GM19397 (cell line): ENCODE measurements at regions not wholly inside any gene's neighbourhood (a gene's known extent, or its start where the extent isn't known, plus 50 kb on each side); places are given as distances from the start of the nearest gene placed in this dataset.

Experiments used
- ATAC-seq: cut with Tn5 transposase; IDR thresholded peaks from one replicate; pipeline ENCODE4 v1.9.1; 2021; ENCODE audit warnings: mild to moderate bottlenecking, moderate library complexity; ENCODE audit not compliant: unreplicated experiment

DNA sequence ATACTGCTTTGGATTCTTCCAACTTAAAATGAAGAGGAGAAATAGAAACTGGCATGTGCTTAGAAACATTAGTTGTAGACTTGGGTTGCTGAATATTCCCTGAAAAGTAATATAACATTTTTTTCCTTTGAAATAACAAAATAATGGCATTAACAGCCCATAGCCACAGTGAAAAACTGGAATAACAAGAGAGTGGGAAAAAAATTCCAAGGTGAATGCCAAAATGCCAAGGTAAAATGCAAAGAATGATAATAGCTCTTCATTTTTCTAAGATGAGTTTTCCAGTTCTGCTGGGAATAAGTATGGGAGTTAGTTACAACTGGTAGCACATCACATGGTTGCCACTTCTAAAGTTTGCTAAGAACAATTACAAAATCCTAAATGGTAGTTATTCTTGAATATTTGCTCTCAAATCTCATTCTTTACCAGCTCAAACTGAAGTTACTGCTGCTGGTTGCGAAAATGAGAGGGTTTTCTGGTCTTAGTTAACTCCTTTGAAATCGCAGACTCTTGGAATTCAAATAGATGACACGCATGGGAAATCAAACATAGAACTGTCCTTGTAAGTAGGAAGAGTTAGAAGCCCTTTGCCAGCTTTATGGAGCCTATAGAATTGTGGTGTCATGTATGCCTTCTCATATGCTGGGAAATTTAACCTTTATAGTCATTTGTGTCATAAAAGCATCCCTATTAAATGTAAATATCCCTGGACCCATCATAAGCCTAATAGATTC is 165.0 kb upstream of the DCN start:
- ATAC-seq, result no peak

DNA sequence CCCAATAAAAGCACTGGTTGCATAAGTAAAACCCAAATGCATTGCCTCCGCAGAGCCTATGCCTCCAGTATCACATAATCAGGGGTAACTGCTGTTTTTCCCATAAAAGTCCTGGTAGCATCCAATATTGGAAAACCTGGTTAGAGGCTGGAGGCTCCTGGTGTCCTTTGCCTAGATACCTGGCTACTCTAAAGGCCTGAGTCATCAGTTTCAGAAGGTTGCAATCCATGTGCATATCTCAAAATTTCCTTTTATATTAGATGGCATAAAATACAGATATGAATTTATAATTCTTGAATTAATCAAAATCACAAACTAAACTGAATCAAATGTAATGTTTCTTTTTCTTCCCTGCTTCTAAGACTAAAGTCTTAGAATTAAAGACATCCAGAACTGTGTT is 164.2 kb upstream of the DCN start:
- no peak for ATAC-seq

DNA sequence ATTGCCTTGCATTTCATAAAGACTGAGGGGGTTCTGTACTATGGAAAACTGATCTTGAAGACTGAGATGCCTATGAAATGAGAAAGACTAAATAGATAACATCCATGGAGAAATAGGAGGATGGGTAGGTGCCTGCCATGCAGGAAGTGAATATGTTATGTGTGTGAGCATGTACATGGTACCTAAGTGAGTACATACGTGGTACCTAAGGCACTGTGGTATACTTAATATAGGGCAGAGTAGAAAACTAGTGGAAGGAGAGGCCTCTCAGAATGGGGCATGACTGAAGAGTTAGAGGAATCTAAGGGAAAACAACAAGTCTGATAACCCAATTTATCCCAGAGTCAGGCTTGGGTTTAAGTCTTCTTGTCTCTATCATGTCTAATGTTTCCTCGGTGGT is 161.8 kb upstream of the DCN start:
- ATAC-seq, result no peak

GRCh38 chr12:91343010-91343409 is 160.4 kb upstream of the DCN start:
- no peak for ATAC-seq

GRCh38 chr12:91339106-91339505 is 156.5 kb upstream of the DCN start:
- ATAC-seq, result no peak

GRCh38 chr12:91335699-91336098 is 153.1 kb upstream of the DCN start:
- no peak for ATAC-seq

- no peak for ATAC-seq
These were observed 151.3 kb upstream of the DCN start for GRCh38 chr12:91333966-91334365.

DNA sequence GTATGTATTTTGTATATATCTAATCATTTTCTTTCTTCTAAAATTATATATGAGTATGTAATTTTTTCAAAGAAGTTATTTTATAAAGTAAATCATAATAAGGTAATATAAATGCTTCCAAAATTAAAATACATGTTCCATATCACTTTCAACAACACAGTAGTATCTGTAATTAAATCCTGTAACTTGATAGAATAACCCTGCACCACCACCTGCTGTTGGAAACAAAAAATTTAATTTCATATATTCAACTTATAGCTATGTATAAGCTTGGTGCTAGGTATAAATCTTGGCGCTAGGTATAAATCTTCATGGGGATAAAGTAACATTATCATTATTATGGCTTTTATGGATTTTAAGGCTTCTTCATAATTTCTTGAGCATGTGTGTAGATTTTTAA is 149.7 kb upstream of the DCN start:
- no peak for ATAC-seq

- ATAC-seq, result no peak
These were observed 148.8 kb upstream of the DCN start for GRCh38 chr12:91331371-91331770.

DNA sequence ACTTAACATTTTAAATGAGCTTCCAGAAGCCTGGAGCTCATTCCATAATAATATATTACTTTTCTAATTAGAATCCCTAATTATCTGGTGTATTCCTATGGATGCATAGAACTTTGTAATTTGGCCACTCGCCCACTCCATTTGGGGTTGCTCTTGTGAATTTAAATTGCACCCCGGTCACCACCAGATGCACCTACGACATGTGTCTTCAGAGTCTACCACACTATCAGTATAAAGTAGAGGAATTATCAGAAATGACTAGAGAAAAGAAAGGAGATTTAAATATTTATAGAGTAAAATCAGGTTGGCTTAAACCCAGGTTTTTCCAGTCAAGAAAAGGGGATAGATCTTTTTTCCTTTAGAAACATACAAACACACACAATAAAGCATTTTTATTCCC is 145.8 kb upstream of the DCN start:
- no peak for ATAC-seq

DNA sequence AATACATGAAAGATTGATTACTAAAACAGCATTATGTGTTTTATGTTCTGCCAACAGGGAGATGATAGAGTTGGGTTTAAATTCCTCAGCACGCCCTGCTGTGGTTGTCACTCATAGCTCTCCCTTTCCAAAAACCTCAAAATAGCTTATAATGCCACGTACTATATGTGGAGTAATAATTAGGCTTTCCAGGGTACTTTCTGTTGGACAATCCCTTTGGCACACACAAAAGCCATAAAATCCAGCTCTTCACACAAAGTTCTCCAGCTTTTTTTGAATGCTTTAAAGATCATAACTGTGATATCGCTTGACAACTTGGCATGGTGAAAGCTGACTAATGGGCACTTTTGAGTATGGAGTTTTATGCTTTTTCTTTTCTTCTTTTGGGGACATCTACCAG is 145.3 kb upstream of the DCN start:
- no peak for ATAC-seq

GRCh38 chr12:91327131-91327530 is 144.5 kb upstream of the DCN start:
- no peak for ATAC-seq

- no peak for ATAC-seq
These were observed 143.7 kb upstream of the DCN start for GRCh38 chr12:91326058-91327027.

DNA sequence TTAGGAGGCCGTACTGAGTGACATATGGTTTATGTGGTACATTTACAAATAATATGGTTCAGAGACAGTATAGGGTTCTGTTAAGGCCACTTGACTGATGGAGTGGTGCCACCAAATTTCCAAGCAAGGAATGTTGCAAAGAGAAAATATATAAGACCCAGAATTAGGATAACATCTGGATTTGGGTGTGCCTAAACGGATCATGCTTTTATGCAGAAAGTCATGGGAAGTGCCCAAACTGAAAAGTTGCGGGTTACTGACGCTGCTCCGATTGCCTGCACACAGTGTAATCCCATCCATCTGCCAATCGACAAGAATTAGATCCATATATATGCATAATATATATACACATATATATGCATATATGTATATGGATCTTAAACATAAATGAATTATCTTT is 138.4 kb upstream of the DCN start:
- no peak for ATAC-seq

- no peak for ATAC-seq
These were observed 136.6 kb upstream of the DCN start for GRCh38 chr12:91319071-91319760.

GRCh38 chr12:91317306-91317705 is 134.7 kb upstream of the DCN start:
- ATAC-seq, result no peak

- ATAC-seq, result no peak
These were observed 134.3 kb upstream of the DCN start for GRCh38 chr12:91316907-91317269.

- no peak for ATAC-seq
These were observed 133.7 kb upstream of the DCN start for GRCh38 chr12:91316161-91316906.

GRCh38 chr12:91311081-91311480 is 128.5 kb upstream of the DCN start:
- ATAC-seq, result no peak

DNA sequence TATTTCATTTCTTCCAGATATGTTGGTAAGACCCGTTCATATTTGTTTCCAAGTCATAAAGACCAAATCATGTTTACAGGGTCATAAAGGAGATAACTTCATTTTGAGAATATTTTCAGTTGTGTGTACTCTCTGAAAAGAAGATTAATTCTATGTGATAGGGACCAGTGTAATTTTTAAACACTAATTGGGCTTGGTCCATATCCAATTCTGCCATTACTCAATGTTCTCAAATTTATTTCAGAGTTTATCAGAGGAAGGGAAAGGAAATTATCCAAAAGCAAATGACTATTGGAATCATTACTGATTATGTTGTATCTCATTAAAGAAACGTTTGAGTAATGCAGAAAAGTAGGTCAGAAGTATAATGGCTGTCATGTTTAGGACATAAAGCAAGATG is 126.8 kb upstream of the DCN start:
- ATAC-seq, result no peak
